ENCODE measurements at regions not wholly inside any gene's neighbourhood (a gene's known extent, or its start where the extent isn't known, plus 50 kb on each side); places are given as distances from the start of the nearest gene placed in this dataset.

DNA sequence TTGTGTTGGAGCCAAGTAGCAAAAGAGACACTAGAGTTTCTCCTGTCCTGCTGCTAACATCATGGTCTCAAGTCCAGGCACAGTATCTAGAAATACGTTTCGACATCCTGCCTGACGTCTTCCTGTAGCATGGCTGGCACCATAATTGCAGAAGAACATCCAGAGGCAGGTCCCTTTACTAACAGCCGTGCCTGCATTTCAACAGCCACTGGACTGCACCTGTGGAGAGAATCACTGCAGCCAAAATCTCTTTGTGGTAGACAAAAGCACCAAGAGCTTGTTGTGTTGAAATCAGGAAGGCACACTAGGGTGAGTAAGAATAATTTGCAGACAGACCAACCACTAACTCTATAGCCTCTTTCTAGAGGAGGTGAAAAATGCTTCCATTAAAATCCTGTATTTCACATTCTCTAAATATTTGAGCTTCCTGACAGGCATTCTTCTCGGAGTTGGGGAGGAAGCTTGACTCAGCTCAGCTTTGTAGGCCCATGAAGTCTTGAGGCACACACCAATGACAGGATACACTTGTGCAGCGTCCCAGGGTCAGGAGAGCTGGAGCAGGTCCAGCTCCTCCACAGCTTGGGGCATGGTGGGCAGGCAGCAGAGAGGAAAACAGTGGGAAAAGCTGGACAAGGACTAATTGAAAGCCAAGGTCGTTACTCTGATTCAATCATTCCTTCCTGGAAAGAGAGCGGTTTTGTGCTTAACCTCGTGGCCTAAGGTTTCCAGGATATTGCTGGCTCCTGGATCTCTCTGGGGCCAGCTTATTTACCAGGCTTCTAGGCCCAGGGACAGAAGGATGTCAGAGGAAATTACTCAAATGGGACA is 244.9 kb downstream of the FAM43A start:
- no peak for TF ChIP-seq EZH2 (IDR thresholded peaks at IDR 0.05; ENCODE audit: low read depth)
- TF ChIP-seq, protein P1, sequence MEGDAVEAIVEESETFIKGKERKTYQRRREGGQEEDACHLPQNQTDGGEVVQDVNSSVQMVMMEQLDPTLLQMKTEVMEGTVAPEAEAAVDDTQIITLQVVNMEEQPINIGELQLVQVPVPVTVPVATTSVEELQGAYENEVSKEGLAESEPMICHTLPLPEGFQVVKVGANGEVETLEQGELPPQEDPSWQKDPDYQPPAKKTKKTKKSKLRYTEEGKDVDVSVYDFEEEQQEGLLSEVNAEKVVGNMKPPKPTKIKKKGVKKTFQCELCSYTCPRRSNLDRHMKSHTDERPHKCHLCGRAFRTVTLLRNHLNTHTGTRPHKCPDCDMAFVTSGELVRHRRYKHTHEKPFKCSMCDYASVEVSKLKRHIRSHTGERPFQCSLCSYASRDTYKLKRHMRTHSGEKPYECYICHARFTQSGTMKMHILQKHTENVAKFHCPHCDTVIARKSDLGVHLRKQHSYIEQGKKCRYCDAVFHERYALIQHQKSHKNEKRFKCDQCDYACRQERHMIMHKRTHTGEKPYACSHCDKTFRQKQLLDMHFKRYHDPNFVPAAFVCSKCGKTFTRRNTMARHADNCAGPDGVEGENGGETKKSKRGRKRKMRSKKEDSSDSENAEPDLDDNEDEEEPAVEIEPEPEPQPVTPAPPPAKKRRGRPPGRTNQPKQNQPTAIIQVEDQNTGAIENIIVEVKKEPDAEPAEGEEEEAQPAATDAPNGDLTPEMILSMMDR (conservative IDR thresholded peaks at IDR 0.05): no peak
